Body of pancreas (tissue), 4 donors: ENCODE measurements at regions not wholly inside any gene's neighbourhood (a gene's known extent, or its start where the extent isn't known, plus 50 kb on each side); places are given as distances from the start of the nearest gene placed in this dataset.
"Not testable (repeated sequence)": the region's sequence is repeated elsewhere in the genome, so short reads cannot be mapped to it uniquely, and the experiment has no call there.

ENCODE experiments used
- POLR2A ChIP-seq, 3 donors: fragments of 450-650 bp; IDR thresholded peaks; one replicate each; pipeline ENCODE4 v1.6.1; 2016; ENCODE audit warnings: antibody characterized with exemption in 3 of 3, mild to moderate bottlenecking in 2 of 3
- TF ChIP-seq, protein P1 (sequence below), 7 experiments: fragments of 450-650 bp in 4 of 7; fragments of 200-600 bp in 3 of 7; sonication (generic) in 3 of 7; IDR thresholded peaks; one replicate each; pipeline ENCODE4 v1.5.1; 2016 to 2019; ENCODE audit warnings: antibody characterized with exemption in 7 of 7

GRCh38 chr2:11088821-11089220, 66.4 kb upstream of the SLC66A3 start:
- TF ChIP-seq, protein P1, sequence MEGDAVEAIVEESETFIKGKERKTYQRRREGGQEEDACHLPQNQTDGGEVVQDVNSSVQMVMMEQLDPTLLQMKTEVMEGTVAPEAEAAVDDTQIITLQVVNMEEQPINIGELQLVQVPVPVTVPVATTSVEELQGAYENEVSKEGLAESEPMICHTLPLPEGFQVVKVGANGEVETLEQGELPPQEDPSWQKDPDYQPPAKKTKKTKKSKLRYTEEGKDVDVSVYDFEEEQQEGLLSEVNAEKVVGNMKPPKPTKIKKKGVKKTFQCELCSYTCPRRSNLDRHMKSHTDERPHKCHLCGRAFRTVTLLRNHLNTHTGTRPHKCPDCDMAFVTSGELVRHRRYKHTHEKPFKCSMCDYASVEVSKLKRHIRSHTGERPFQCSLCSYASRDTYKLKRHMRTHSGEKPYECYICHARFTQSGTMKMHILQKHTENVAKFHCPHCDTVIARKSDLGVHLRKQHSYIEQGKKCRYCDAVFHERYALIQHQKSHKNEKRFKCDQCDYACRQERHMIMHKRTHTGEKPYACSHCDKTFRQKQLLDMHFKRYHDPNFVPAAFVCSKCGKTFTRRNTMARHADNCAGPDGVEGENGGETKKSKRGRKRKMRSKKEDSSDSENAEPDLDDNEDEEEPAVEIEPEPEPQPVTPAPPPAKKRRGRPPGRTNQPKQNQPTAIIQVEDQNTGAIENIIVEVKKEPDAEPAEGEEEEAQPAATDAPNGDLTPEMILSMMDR (IDR thresholded peaks at IDR 0.05), result not testable (repeated sequence)
- not testable (repeated sequence) for TF ChIP-seq POLR2A (IDR thresholded peaks at IDR 0.05)
